ENCODE measurements at regions not wholly inside any gene's neighbourhood (a gene's known extent, or its start where the extent isn't known, plus 50 kb on each side); places are given as distances from the start of the nearest gene placed in this dataset.

DNA sequence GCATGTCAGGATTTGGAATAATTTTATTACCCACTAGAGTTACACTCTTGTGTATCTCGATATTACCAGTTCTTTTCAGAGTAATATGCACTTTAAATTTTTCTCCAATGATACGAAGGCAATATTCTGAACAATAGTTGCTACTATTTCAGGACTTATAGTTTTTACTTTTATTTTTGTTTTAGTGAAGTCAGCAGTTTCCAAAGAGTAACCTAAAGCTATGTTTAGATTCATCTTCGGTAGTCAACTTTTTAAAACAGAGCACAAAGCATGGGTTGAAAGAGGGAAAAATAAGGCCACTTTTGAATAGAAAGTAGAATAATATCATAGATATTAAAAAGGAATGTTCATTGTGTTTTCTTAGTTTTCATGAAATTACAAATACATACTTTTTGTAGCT, 532.7 kb downstream of the CPS1 start:
- H3K4me3 ChIP-seq, result no peak overlapping the region
- no peaks in the 10 kb centered on the region for H3K27me3 ChIP-seq
- no peak overlapping the region for H3K27ac ChIP-seq
- no peak for DNase-seq
- H3K9me3 ChIP-seq, result no peaks in the 10 kb centered on the region
- no peak for TF ChIP-seq POLR2A (IDR thresholded peaks at IDR 0.05)
- no peak for TF ChIP-seq EP300 (IDR thresholded peaks at IDR 0.05)
- TF ChIP-seq CTCF (IDR thresholded peaks at IDR 0.05), result no peak
- TF ChIP-seq POLR2AphosphoS5 (IDR thresholded peaks at IDR 0.05), result no peak
- no peaks in the 10 kb centered on the region for H3K36me3 ChIP-seq
- WGBS, 2 donors, result 83 to 92% methylated on average over 3 of the region's 3 CpGs
- no peak for ATAC-seq (ENCODE audit: low FRiP score in 2 of 2)
- H3K4me1 ChIP-seq, result no peaks in the 10 kb centered on the region

GRCh38 chr2:211093743-211094303, 537.4 kb downstream of the CPS1 start:
- Histone ChIP-seq H3K27me3 (no peaks in the 10 kb centered on the region), H3K4me1 (no peaks in the 10 kb centered on the region), H3K27ac (no peak overlapping the region), H3K4me3 (no peak overlapping the region), H3K36me3 (no peaks in the 10 kb centered on the region), H3K9me3 (no peaks in the 10 kb centered on the region)
- no peak for TF ChIP-seq POLR2A (IDR thresholded peaks at IDR 0.05)
- TF ChIP-seq POLR2AphosphoS5 (IDR thresholded peaks at IDR 0.05), result no peak
- no peak for TF ChIP-seq EP300 (IDR thresholded peaks at IDR 0.05)
- TF ChIP-seq CTCF (IDR thresholded peaks at IDR 0.05), result peak in 1 of 6 experiments; percentile 12
- ATAC-seq (ENCODE audit: low FRiP score in 2 of 2) (no peak), DNase-seq (no peak)
- WGBS, 2 donors, result 83 to 91% methylated on average over 3 of the region's 3 CpGs

GRCh38 chr2:211103989-211104388, 547.6 kb downstream of the CPS1 start:
- no peaks in the 10 kb centered on the region for H3K9me3 ChIP-seq
- WGBS, 2 donors, result 75 to 76% methylated on average over 4 of the region's 4 CpGs
- DNase-seq, result no peak
- H3K27ac ChIP-seq, result no peak overlapping the region
- no peaks in the 10 kb centered on the region for H3K27me3 ChIP-seq
- H3K36me3 ChIP-seq, result no peaks in the 10 kb centered on the region
- H3K4me3 ChIP-seq, result no peak overlapping the region
- no peak for ATAC-seq (ENCODE audit: low FRiP score in 2 of 2)
- TF ChIP-seq POLR2AphosphoS5 (IDR thresholded peaks at IDR 0.05) (no peak), EP300 (IDR thresholded peaks at IDR 0.05) (no peak), POLR2A (IDR thresholded peaks at IDR 0.05) (no peak), CTCF (IDR thresholded peaks at IDR 0.05) (no peak)
- no peaks in the 10 kb centered on the region for H3K4me1 ChIP-seq

- Histone ChIP-seq H3K27me3 (no peaks in the 10 kb centered on the region), H3K4me1 (no peaks in the 10 kb centered on the region), H3K9me3 (no peaks in the 10 kb centered on the region), H3K4me3 (no peak overlapping the region), H3K27ac (no peak overlapping the region), H3K36me3 (no peaks in the 10 kb centered on the region)
- no peak for DNase-seq
- WGBS, 2 donors, result 53 to 84% methylated on average over 3 of the region's 3 CpGs
- TF ChIP-seq CTCF (IDR thresholded peaks at IDR 0.05) (no peak), EP300 (IDR thresholded peaks at IDR 0.05) (no peak), POLR2AphosphoS5 (IDR thresholded peaks at IDR 0.05) (no peak)
- no peak for ATAC-seq (ENCODE audit: low FRiP score in 2 of 2)
Observed at GRCh38 chr2:211113334-211114175, 557.2 kb downstream of the CPS1 start.

Data from upper lobe of left lung (tissue), 6 donors.